ENCODE measurements at regions not wholly inside any gene's neighbourhood (a gene's known extent, or its start where the extent isn't known, plus 50 kb on each side); places are given as distances from the start of the nearest gene placed in this dataset.

DNA sequence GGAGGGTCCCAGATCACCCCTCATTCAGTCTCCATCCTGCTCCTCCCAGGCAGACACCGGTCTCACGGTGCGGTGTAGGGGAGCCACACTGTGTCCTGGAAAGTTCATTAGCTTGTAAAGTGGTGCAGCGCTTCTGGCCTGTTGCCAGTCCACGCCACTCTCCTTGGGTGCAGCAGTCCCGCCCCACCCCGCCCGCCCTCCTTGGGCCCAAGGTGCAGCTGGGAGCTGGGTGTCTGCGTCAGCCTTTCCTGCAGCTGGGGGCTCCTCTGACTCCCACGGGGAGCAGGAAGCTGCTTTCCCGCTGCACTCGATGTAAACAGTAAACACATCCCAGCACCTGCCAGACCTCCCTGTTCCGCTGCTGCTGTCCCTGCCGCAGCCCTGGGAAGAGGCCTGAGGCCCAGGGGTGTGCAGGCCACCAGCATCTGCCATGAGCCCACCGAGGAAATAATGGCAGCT lies 53.8 kb upstream of the ASB18 start:
- no peak for DNase-seq (ENCODE audit: low read depth, low spot score)
- Histone ChIP-seq H3K4me2 (ENCODE audit: control insufficient read depth, insufficient read depth) (no peak overlapping the region), H3K9ac (ENCODE audit: control insufficient read depth, insufficient read depth, low read length) (no peak overlapping the region), H3K27ac (ENCODE audit: control insufficient read depth, insufficient read depth) (no peak overlapping the region), H3K4me1 (ENCODE audit: control insufficient read depth, insufficient read depth, low read length) (no peaks in the 10 kb centered on the region), H4K20me1 (ENCODE audit: control insufficient read depth, insufficient read depth) (no peaks in the 10 kb centered on the region), H2AFZ (ENCODE audit: control insufficient read depth, low read depth, low read length) (no peak overlapping the region), H3K27me3 (replicated peaks in 1 of 2; ENCODE audit: control insufficient read depth in 2 of 2, insufficient read depth in 2 of 2, low read length in 1 of 2) (peaks cover 0 to 4% of the 10 kb centered on the region in 2 experiments; a peak in 2 of 4 replicates), H3K79me2 (ENCODE audit: control insufficient read depth, insufficient read depth, low read length) (no peaks in the 10 kb centered on the region), H3K9me3 (replicated peaks; ENCODE audit: control insufficient read depth, insufficient read depth, low read length) (no peaks in the 10 kb centered on the region), H3K36me3 (ENCODE audit: control insufficient read depth in 2 of 2, insufficient read depth in 2 of 2, low read length in 1 of 2) (no peaks in the 10 kb centered on the region), H3K4me3 (no peak overlapping the region)
- 40% methylated on average over 13 of the region's 15 CpGs for WGBS (ENCODE audit: insufficient coverage, insufficient replicate concordance, low lambda C conversion rate, missing lambda C conversion rate)
- intact Hi-C loops (cut with micrococcal nuclease; ENCODE audit: unreplicated experiment) = no loop called here
- TF ChIP-seq MXI1 (IDR thresholded peaks at IDR 0.05; ENCODE audit: low read depth, low read length) (no peak), ZNF24 (IDR thresholded peaks at IDR 0.05) (no peak), NFYA (IDR thresholded peaks at IDR 0.05; ENCODE audit: borderline replicate concordance, low read depth, low read length) (no peak), PAX8 (IDR thresholded peaks at IDR 0.05) (no peak), TARDBP (IDR thresholded peaks at IDR 0.05; ENCODE audit: borderline replicate concordance) (no peak), NR2C2 (IDR thresholded peaks at IDR 0.05; ENCODE audit: borderline replicate concordance, control insufficient read depth, insufficient read length, low read depth) (no peak)
- TF ChIP-seq, protein P1, sequence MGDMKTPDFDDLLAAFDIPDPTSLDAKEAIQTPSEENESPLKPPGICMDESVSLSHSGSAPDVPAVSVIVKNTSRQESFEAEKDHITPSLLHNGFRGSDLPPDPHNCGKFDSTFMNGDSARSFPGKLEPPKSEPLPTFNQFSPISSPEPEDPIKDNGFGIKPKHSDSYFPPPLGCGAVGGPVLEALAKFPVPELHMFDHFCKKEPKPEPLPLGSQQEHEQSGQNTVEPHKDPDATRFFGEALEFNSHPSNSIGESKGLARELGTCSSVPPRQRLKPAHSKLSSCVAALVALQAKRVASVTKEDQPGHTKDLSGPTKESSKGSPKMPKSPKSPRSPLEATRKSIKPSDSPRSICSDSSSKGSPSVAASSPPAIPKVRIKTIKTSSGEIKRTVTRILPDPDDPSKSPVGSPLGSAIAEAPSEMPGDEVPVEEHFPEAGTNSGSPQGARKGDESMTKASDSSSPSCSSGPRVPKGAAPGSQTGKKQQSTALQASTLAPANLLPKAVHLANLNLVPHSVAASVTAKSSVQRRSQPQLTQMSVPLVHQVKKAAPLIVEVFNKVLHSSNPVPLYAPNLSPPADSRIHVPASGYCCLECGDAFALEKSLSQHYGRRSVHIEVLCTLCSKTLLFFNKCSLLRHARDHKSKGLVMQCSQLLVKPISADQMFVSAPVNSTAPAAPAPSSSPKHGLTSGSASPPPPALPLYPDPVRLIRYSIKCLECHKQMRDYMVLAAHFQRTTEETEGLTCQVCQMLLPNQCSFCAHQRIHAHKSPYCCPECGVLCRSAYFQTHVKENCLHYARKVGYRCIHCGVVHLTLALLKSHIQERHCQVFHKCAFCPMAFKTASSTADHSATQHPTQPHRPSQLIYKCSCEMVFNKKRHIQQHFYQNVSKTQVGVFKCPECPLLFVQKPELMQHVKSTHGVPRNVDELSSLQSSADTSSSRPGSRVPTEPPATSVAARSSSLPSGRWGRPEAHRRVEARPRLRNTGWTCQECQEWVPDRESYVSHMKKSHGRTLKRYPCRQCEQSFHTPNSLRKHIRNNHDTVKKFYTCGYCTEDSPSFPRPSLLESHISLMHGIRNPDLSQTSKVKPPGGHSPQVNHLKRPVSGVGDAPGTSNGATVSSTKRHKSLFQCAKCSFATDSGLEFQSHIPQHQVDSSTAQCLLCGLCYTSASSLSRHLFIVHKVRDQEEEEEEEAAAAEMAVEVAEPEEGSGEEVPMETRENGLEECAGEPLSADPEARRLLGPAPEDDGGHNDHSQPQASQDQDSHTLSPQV (IDR thresholded peaks at IDR 0.05) = no peak
- TF ChIP-seq, protein P2, sequence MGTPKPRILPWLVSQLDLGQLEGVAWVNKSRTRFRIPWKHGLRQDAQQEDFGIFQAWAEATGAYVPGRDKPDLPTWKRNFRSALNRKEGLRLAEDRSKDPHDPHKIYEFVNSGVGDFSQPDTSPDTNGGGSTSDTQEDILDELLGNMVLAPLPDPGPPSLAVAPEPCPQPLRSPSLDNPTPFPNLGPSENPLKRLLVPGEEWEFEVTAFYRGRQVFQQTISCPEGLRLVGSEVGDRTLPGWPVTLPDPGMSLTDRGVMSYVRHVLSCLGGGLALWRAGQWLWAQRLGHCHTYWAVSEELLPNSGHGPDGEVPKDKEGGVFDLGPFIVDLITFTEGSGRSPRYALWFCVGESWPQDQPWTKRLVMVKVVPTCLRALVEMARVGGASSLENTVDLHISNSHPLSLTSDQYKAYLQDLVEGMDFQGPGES (IDR thresholded peaks at IDR 0.05) = no peak
- TF ChIP-seq, protein P3, sequence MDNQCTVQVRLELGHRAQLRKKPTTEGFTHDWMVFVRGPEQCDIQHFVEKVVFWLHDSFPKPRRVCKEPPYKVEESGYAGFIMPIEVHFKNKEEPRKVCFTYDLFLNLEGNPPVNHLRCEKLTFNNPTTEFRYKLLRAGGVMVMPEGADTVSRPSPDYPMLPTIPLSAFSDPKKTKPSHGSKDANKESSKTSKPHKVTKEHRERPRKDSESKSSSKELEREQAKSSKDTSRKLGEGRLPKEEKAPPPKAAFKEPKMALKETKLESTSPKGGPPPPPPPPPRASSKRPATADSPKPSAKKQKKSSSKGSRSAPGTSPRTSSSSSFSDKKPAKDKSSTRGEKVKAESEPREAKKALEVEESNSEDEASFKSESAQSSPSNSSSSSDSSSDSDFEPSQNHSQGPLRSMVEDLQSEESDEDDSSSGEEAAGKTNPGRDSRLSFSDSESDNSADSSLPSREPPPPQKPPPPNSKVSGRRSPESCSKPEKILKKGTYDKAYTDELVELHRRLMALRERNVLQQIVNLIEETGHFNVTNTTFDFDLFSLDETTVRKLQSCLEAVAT (IDR thresholded peaks at IDR 0.05) = no peak
- SMC1A ChIA-PET (ENCODE audit: uncharacterized antibody, unreplicated experiment) = no interaction called here
- CTCF ChIA-PET = no interaction called here
- RAD21 ChIA-PET (ENCODE audit: unreplicated experiment) = no interaction called here
- no peak for FAIRE-seq
- in situ Hi-C loops (cut with MboI) = no loop called here
- no TSS peak for BruUV-seq (replicated peaks)
- POLR2A ChIA-PET = no interaction called here
- no peak for ATAC-seq
